Trophoblast cell (in vitro differentiated cells and primary cell): ENCODE measurements at regions not wholly inside any gene's neighbourhood (a gene's known extent, or its start where the extent isn't known, plus 50 kb on each side); places are given as distances from the start of the nearest gene placed in this dataset.

Source experiments
- DNase-seq, 2 donors: peaks; one replicate each; pipeline ENCODE4 v3.0.0-alpha.2; 2016
- H2AFZ ChIP-seq: 2 replicates; pipeline ENCODE4 v1.6.1; 2013; ENCODE audit warnings: low read length, moderate library complexity, mild to moderate bottlenecking; ENCODE audit not compliant: insufficient read depth, poor library complexity
- H2AK5ac ChIP-seq: 2 replicates; pipeline ENCODE4 v1.6.1; 2013; ENCODE audit warnings: mild to moderate bottlenecking, low read length
- H2BK120ac ChIP-seq: 2 replicates; pipeline ENCODE4 v1.6.1; 2013; ENCODE audit warnings: low read length, mild to moderate bottlenecking, moderate library complexity; ENCODE audit not compliant: insufficient read depth, poor library complexity
- H2BK12ac ChIP-seq: 2 replicates; pipeline ENCODE4 v1.6.1; 2013; ENCODE audit warnings: mild to moderate bottlenecking, low read length, moderate library complexity
- H2BK5ac ChIP-seq: 2 replicates; pipeline ENCODE4 v1.6.1; 2013; ENCODE audit warnings: low read length, low read depth, moderate library complexity, mild to moderate bottlenecking; ENCODE audit not compliant: poor library complexity
- H3K14ac ChIP-seq: 2 replicates; pipeline ENCODE4 v1.6.1; 2013; ENCODE audit warnings: mild to moderate bottlenecking, low read length
- H3K18ac ChIP-seq: 2 replicates; pipeline ENCODE4 v1.6.1; 2013; ENCODE audit warnings: mild to moderate bottlenecking, low read length
- H3K23ac ChIP-seq: 2 replicates; pipeline ENCODE4 v1.6.1; 2013; ENCODE audit warnings: low read length
- H3K27ac ChIP-seq: 2 replicates; pipeline ENCODE4 v1.5.1; 2013; ENCODE audit warnings: low read depth, mild to moderate bottlenecking, inconsistent platforms, low read length, moderate library complexity
- H3K27me3 ChIP-seq: 2 replicates; pipeline ENCODE4 v1.6.1; 2013; ENCODE audit warnings: inconsistent platforms, mild to moderate bottlenecking, low read length, moderate library complexity; ENCODE audit not compliant: insufficient read depth
- H3K36me3 ChIP-seq, 2 experiments: 1 replicate in 1 of 2; 2 replicates in 1 of 2; pipeline ENCODE4 v1.6.1; 2013; ENCODE audit warnings: low read length in 2 of 2, mild to moderate bottlenecking in 2 of 2, moderate library complexity in 1 of 2; ENCODE audit not compliant: insufficient read depth in 2 of 2, control insufficient read depth in 1 of 2
- H3K4ac ChIP-seq: 2 replicates; pipeline ENCODE4 v1.6.1; 2013; ENCODE audit warnings: low read depth, mild to moderate bottlenecking, low read length, moderate library complexity
- H3K4me1 ChIP-seq, 2 experiments: 1 replicate in 1 of 2; 2 replicates in 1 of 2; pipeline ENCODE4 v1.6.1; 2013; ENCODE audit warnings: low read length in 2 of 2, mild to moderate bottlenecking in 2 of 2, moderate library complexity in 1 of 2; ENCODE audit not compliant: insufficient read depth in 2 of 2, control insufficient read depth in 1 of 2
- H3K4me2 ChIP-seq: 2 replicates; pipeline ENCODE4 v1.6.1; 2013; ENCODE audit warnings: inconsistent platforms, mild to moderate bottlenecking, low read length, moderate library complexity
- H3K4me3 ChIP-seq: 2 replicates; pipeline ENCODE4 v1.5.1; 2013; ENCODE audit warnings: mild to moderate bottlenecking, low read depth, low read length, inconsistent platforms
- H3K79me1 ChIP-seq: one replicate; pipeline ENCODE4 v1.6.1; 2013; ENCODE audit warnings: low read length
- H3K79me2 ChIP-seq: 2 replicates; pipeline ENCODE4 v1.6.1; 2013; ENCODE audit warnings: low read length, mild to moderate bottlenecking; ENCODE audit not compliant: control insufficient read depth, insufficient read depth, poor library complexity
- H3K9ac ChIP-seq: 2 replicates; pipeline ENCODE4 v1.6.1; 2013; ENCODE audit warnings: mild to moderate bottlenecking, low read length
- H3K9me3 ChIP-seq: 2 replicates; pipeline ENCODE4 v1.6.1; 2013; ENCODE audit warnings: low read depth, mild to moderate bottlenecking, control low read depth, inconsistent platforms, low read length; ENCODE audit not compliant: insufficient read depth
- H4K12ac ChIP-seq: 2 replicates; pipeline ENCODE4 v1.6.1; 2013; ENCODE audit warnings: low read depth, mild to moderate bottlenecking, low read length, moderate library complexity
- H4K8ac ChIP-seq: 2 replicates; pipeline ENCODE4 v1.6.1; 2013; ENCODE audit warnings: low read depth, mild to moderate bottlenecking, low read length, moderate library complexity
- H4K91ac ChIP-seq: one replicate; pipeline ENCODE4 v1.6.1; 2013; ENCODE audit warnings: low read depth, mild to moderate bottlenecking, low read length, moderate library complexity
- WGBS: extraction: QIAGEN DNeasy Blood & Tissue Kit; methylation state at CpG from one replicate; pipeline ENCODE4 v1.1.7; 2013; ENCODE audit warnings: missing lambda C conversion rate; ENCODE audit not compliant: insufficient read length, insufficient coverage; ENCODE audit errors: extremely low coverage; 5-methylcytosine and 5-hydroxymethylcytosine counted together

- Histone ChIP-seq H4K91ac (no peak overlapping the region), H2BK5ac (no peak overlapping the region), H3K23ac (no peak overlapping the region), H2AK5ac (no peak overlapping the region), H3K4me2 (no peak overlapping the region), H3K4me3 (no peak overlapping the region), H3K79me2 (no peaks in the 10 kb centered on the region), H2AFZ (no peak overlapping the region), H3K27me3 (no peaks in the 10 kb centered on the region), H3K4ac (no peak overlapping the region), H3K14ac (no peak overlapping the region), H3K79me1 (no peaks in the 10 kb centered on the region), H2BK120ac (no peak overlapping the region), H4K12ac (no peak overlapping the region), H3K4me1 (no peaks in the 10 kb centered on the region), H3K9ac (no peak overlapping the region), H3K9me3 (no peaks in the 10 kb centered on the region), H2BK12ac (no peak overlapping the region), H4K8ac (no peak overlapping the region), H3K18ac (no peak overlapping the region), H3K27ac (no peak overlapping the region), H3K36me3 (no peaks in the 10 kb centered on the region)
- no peak for DNase-seq
Measured at GRCh38 chr2:139643139-139643538, 862.9 kb upstream of the NXPH2 start.

DNA sequence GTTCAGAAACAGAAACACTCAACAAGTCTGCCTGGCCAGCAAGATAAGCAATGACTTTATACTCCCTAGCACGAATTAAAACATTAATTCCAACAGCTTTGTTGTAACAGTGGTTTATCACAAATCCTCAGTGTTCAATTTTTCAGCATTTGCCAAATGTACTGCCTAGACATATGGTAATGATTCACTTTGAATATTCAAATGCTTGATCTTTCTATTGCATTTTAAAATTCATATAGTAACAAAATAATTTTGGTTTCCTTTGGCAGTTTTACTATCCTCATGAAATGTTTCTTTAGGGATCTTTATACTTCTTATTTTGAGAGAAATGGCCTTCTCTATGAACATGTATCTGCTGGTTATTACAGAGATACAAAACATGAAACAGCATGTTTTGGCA lies 851.8 kb upstream of the NXPH2 start:
- WGBS = no CpG with 5 or more reads among the region's 1 CpG
- H2AFZ ChIP-seq = no peak overlapping the region
- H3K18ac ChIP-seq = no peak overlapping the region
- H3K4me1 ChIP-seq = no peaks in the 10 kb centered on the region
- no peak overlapping the region for H3K4ac ChIP-seq
- no peak overlapping the region for H3K4me3 ChIP-seq
- H2BK120ac ChIP-seq = no peak overlapping the region
- H3K4me2 ChIP-seq = no peak overlapping the region
- no peaks in the 10 kb centered on the region for H3K79me1 ChIP-seq
- no peak overlapping the region for H4K12ac ChIP-seq
- H3K9me3 ChIP-seq = no peaks in the 10 kb centered on the region
- no peak overlapping the region for H2BK5ac ChIP-seq
- no peaks in the 10 kb centered on the region for H3K79me2 ChIP-seq
- no peaks in the 10 kb centered on the region for H3K36me3 ChIP-seq
- no peak overlapping the region for H3K14ac ChIP-seq
- no peak overlapping the region for H2BK12ac ChIP-seq
- no peak overlapping the region for H3K27ac ChIP-seq
- H3K27me3 ChIP-seq = no peaks in the 10 kb centered on the region
- DNase-seq = no peak
- no peak overlapping the region for H3K23ac ChIP-seq
- no peak overlapping the region for H4K8ac ChIP-seq
- no peak overlapping the region for H2AK5ac ChIP-seq
- no peak overlapping the region for H3K9ac ChIP-seq
- no peak overlapping the region for H4K91ac ChIP-seq

GRCh38 chr2:139628931-139629330 lies 848.7 kb upstream of the NXPH2 start:
- WGBS = no CpG with 5 or more reads among the region's 2 CpGs

DNA sequence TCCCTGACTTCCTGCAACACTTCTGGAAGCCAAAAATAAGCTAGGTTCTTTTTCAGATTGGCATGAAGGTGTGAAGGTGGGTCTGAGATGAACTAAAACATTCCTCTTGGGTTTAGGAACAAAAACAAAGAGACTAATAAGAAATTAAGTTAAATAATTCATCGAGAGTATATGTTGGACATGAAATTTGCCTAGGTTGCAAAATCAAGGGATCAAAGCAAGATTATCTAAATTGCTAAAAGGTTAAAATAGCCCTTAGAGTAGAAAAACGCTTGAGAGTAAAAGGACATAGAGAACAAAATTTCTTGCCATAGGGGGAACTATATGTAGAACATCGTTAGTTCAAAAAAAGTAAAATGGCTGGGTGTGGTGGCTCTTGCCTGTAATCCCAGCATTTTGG lies 845.9 kb upstream of the NXPH2 start:
- Histone ChIP-seq H2BK5ac (no peak overlapping the region), H3K79me1 (no peaks in the 10 kb centered on the region), H3K4me3 (no peak overlapping the region), H3K18ac (no peak overlapping the region), H3K4me2 (no peak overlapping the region), H2BK120ac (no peak overlapping the region), H2AK5ac (no peak overlapping the region), H3K9me3 (no peaks in the 10 kb centered on the region), H3K27me3 (no peaks in the 10 kb centered on the region), H4K91ac (no peak overlapping the region), H3K4ac (no peak overlapping the region), H3K79me2 (no peaks in the 10 kb centered on the region), H3K4me1 (no peaks in the 10 kb centered on the region), H2BK12ac (no peak overlapping the region), H3K27ac (no peak overlapping the region), H4K8ac (no peak overlapping the region), H4K12ac (no peak overlapping the region), H3K9ac (no peak overlapping the region), H3K14ac (no peak overlapping the region), H3K23ac (no peak overlapping the region), H3K36me3 (no peaks in the 10 kb centered on the region), H2AFZ (no peak overlapping the region)
- no CpG with 5 or more reads among the region's 3 CpGs for WGBS
- no peak for DNase-seq

More at GRCh38 chr2:139628931-139629330, 848.7 kb upstream of the NXPH2 start:
- no peak overlapping the region for H2AFZ ChIP-seq
- no peak overlapping the region for H4K8ac ChIP-seq
- no peak overlapping the region for H3K27ac ChIP-seq
- H4K91ac ChIP-seq = no peak overlapping the region
- H3K79me1 ChIP-seq = no peaks in the 10 kb centered on the region
- no peaks in the 10 kb centered on the region for H3K9me3 ChIP-seq
- H3K4me3 ChIP-seq = no peak overlapping the region
- H3K36me3 ChIP-seq = no peaks in the 10 kb centered on the region
- H3K79me2 ChIP-seq = no peaks in the 10 kb centered on the region
- no peak overlapping the region for H4K12ac ChIP-seq
- no peak overlapping the region for H3K4me2 ChIP-seq
- no peak for DNase-seq
- H3K4me1 ChIP-seq = no peaks in the 10 kb centered on the region
- no peak overlapping the region for H3K23ac ChIP-seq
- no peak overlapping the region for H3K18ac ChIP-seq
- H2BK12ac ChIP-seq = no peak overlapping the region
- no peaks in the 10 kb centered on the region for H3K27me3 ChIP-seq
- H3K4ac ChIP-seq = no peak overlapping the region
- no peak overlapping the region for H3K9ac ChIP-seq
- H2BK120ac ChIP-seq = no peak overlapping the region
- H2AK5ac ChIP-seq = no peak overlapping the region
- H3K14ac ChIP-seq = no peak overlapping the region
- no peak overlapping the region for H2BK5ac ChIP-seq
